Stomach (tissue), 4 donors: ENCODE measurements at regions not wholly inside any gene's neighbourhood (a gene's known extent, or its start where the extent isn't known, plus 50 kb on each side); places are given as distances from the start of the nearest gene placed in this dataset.

Source experiments
- CTCF ChIP-seq, 7 experiments: fragments of 450-650 bp in 4 of 7; fragments of 200-600 bp in 3 of 7; sonication (generic) in 3 of 7; IDR thresholded peaks; one replicate each; pipeline ENCODE4 v1.5.1; 2016 to 2019; ENCODE audit warnings: antibody characterized with exemption in 7 of 7, control low read depth in 2 of 7, mild to moderate bottlenecking in 1 of 7
- EP300 ChIP-seq: sonication (generic); formaldehyde crosslinking; IDR thresholded peaks from one replicate; pipeline ENCODE4 v1.6.1; 2017; ENCODE audit warnings: antibody characterized with exemption
- POLR2A ChIP-seq, 4 donors: fragments of 450-650 bp; IDR thresholded peaks; one replicate each; pipeline ENCODE4 v1.6.1; 2016; ENCODE audit warnings: antibody characterized with exemption in 4 of 4, control low read depth in 2 of 4, mild to moderate bottlenecking in 1 of 4, moderate library complexity in 1 of 4
- POLR2AphosphoS5 ChIP-seq, 3 donors: sonication (generic); formaldehyde crosslinking; IDR thresholded peaks; one replicate each; pipeline ENCODE4 v1.6.1; 2016; ENCODE audit warnings: antibody characterized with exemption in 3 of 3

- TF ChIP-seq CTCF (IDR thresholded peaks at IDR 0.05) (no peak), EP300 (no peak), POLR2A (IDR thresholded peaks at IDR 0.05) (no peak), POLR2AphosphoS5 (IDR thresholded peaks at IDR 0.05) (no peak)
Measured at GRCh38 chr9:18352711-18353110, 121.2 kb upstream of the ADAMTSL1 start.
